Spinal cord (tissue), 9 donors: ENCODE measurements at regions not wholly inside any gene's neighbourhood (a gene's known extent, or its start where the extent isn't known, plus 50 kb on each side); places are given as distances from the start of the nearest gene placed in this dataset.

Experiments used
- DNase-seq, 6 donors: peaks; one replicate each; pipeline versions ENCODE4 v3.0.0 to v3.0.0-alpha.2; 2013 to 2015; ENCODE audit warnings: low spot score in 6 of 6, low read depth in 4 of 6
- H3K27ac ChIP-seq: one replicate; pipeline ENCODE4 v1.5.1; 2013; ENCODE audit warnings: low read depth, low read length, control low read depth
- H3K27me3 ChIP-seq: one replicate; pipeline ENCODE4 v1.6.1; 2013; ENCODE audit warnings: low read length; ENCODE audit not compliant: control insufficient read depth, insufficient read depth
- H3K36me3 ChIP-seq: one replicate; pipeline ENCODE4 v1.6.1; 2013; ENCODE audit warnings: low read length; ENCODE audit not compliant: control insufficient read depth, insufficient read depth
- H3K4me1 ChIP-seq: one replicate; pipeline ENCODE4 v1.6.1; 2013; ENCODE audit warnings: low read length; ENCODE audit not compliant: control insufficient read depth, insufficient read depth
- H3K4me3 ChIP-seq: one replicate; pipeline ENCODE4 v1.5.1; 2013; ENCODE audit warnings: low read depth, low read length, control low read depth
- H3K9me3 ChIP-seq: one replicate; pipeline ENCODE4 v1.6.1; 2013; ENCODE audit warnings: low read length; ENCODE audit not compliant: control insufficient read depth, insufficient read depth
- WGBS: methylation state at CpG from one replicate; pipeline ENCODE4 v1.1.5; 2013; ENCODE audit warnings: missing lambda C conversion rate; ENCODE audit not compliant: insufficient coverage; 5-methylcytosine and 5-hydroxymethylcytosine counted together
- donor health status: healthy.

DNA sequence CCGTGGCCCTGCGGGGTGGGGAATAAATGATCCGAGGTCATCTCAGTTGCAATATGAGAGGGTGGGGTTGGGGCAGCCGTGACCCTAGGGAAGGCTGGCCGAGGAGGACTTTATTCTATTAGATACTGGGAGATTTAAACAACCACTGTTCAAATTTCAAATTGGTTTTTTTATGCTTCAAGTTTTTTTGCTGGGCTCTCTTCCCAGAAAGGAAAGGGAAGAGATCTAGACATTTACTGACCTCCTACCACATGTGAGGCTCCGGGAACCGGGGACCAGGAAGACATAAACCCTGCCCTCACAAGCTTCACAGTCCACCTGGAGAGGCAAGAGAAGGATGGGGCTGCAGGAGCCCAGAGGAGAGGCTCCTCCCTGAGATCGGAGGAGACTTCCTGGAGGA lies 207.3 kb downstream of the FOXD2 start:
- no peaks in the 10 kb centered on the region for H3K36me3 ChIP-seq
- WGBS, result 81% methylated on average over 1 of the region's 8 CpGs
- peak overlapping the region; percentile 79 for H3K27ac ChIP-seq
- H3K9me3 ChIP-seq, result no peaks in the 10 kb centered on the region
- peaks cover 15% of the 10 kb centered on the region for H3K4me1 ChIP-seq
- no peak overlapping the region for H3K4me3 ChIP-seq
- peak in 1 of 6 donors; percentile 26 for DNase-seq
- H3K27me3 ChIP-seq, result no peaks in the 10 kb centered on the region

DNA sequence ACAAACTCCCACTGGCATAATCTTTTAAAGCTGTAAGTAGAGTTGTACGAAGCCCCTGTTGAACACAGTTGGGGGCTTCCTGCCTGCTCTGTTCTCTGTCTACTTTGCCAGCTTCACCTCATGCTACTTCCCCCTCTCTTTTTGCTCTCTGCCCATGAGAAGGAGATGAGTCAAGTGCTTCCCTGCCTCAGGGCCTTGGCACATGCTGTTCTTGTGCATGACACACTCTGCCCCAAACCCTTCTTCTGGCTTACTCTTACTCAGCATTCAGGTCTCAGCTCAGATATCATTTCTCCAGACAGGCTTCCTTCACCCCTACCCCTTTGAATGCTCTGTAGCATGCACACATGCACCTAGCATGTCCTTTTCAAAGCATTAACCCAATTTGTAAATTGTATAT lies 208.8 kb downstream of the FOXD2 start:
- H3K36me3 ChIP-seq, result no peaks in the 10 kb centered on the region
- 80% methylated on average over 1 of the region's 1 CpG for WGBS
- H3K27me3 ChIP-seq, result no peaks in the 10 kb centered on the region
- no peak for DNase-seq
- peaks cover 25% of the 10 kb centered on the region for H3K4me1 ChIP-seq
- H3K4me3 ChIP-seq, result no peak overlapping the region
- H3K27ac ChIP-seq, result no peak overlapping the region
- H3K9me3 ChIP-seq, result no peaks in the 10 kb centered on the region

DNA sequence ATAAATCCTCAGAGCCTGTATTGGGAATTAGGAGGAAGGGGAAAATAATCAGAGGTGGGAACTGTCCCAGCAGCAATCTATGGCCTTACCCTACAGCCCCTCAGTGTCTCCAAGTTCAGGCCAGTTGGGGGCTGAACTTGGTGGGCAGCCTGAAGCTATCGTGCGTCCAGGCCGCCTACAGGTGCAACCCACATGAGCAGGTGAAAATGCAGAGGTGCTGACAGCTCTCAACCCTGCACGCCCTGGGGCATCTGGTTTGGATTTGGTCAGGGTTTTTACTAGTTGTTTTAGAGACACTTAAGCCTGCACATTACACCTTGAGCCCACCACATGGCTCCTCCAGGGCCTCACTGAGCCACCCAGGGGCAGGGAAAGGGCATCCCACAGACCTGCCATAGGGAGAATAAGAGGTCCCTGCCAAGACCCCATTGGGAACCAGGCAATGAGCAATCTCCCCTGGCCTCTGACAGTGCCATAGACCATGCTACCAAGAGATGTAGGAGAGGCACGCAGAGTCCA lies 209.5 kb downstream of the FOXD2 start:
- WGBS, result 88% methylated on average over 4 of the region's 5 CpGs
- no peak overlapping the region for H3K4me3 ChIP-seq
- H3K27ac ChIP-seq, result no peak overlapping the region
- no peaks in the 10 kb centered on the region for H3K9me3 ChIP-seq
- no peaks in the 10 kb centered on the region for H3K36me3 ChIP-seq
- peaks cover 25% of the 10 kb centered on the region for H3K4me1 ChIP-seq
- DNase-seq, result no peak
- H3K27me3 ChIP-seq, result no peaks in the 10 kb centered on the region

DNA sequence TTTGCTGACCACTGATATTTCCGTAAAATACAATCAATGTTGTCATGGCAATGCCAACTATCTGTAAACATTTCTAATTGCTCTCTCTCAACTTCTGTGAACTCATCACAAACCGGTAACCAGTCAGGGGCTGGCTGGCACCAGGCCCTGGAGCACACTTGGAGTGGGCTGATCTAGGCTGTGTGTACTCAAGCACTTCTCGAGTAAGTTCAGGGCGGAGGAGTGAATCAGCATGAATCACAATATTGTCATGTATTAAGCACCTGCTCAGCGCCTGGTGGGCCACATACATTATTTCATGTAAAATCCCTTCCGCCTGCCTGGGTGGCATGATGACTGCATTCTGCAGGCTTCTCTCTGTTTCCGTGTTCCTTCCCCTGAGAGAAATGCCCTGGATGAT lies 212.4 kb downstream of the FOXD2 start:
- 55% methylated on average over 3 of the region's 7 CpGs for WGBS
- DNase-seq, result peak in 2 of 6 donors; percentile 37 to 43
- Histone ChIP-seq H3K36me3 (no peaks in the 10 kb centered on the region), H3K4me3 (no peak overlapping the region), H3K27ac (no peak overlapping the region), H3K4me1 (peaks cover 15% of the 10 kb centered on the region), H3K27me3 (peaks cover 3% of the 10 kb centered on the region), H3K9me3 (no peaks in the 10 kb centered on the region)

DNA sequence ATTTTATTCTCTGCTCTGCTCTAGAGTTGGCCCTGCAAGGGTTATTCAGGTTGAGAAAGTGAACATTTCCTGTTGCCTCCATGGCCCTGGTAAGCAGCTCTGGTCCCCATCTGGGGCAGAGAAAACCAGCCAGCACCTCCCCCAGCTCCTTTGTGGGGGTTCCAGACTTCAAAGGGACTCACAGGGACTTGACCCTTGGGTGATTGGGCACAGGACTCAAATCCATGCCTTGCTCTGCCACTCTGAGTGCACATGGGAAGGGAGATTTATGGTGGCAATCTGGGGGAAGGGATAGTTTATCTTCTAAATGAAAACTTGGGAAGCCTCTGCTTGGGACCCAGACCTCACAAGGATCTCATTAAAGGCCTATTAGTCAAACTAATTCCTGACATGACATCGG lies 212.8 kb downstream of the FOXD2 start:
- Histone ChIP-seq H3K27ac (no peak overlapping the region), H3K36me3 (no peaks in the 10 kb centered on the region), H3K27me3 (peaks cover 3% of the 10 kb centered on the region), H3K4me1 (peaks cover 16% of the 10 kb centered on the region), H3K9me3 (no peaks in the 10 kb centered on the region), H3K4me3 (no peak overlapping the region)
- no CpG with 5 or more reads among the region's 1 CpG for WGBS
- no peak for DNase-seq

DNA sequence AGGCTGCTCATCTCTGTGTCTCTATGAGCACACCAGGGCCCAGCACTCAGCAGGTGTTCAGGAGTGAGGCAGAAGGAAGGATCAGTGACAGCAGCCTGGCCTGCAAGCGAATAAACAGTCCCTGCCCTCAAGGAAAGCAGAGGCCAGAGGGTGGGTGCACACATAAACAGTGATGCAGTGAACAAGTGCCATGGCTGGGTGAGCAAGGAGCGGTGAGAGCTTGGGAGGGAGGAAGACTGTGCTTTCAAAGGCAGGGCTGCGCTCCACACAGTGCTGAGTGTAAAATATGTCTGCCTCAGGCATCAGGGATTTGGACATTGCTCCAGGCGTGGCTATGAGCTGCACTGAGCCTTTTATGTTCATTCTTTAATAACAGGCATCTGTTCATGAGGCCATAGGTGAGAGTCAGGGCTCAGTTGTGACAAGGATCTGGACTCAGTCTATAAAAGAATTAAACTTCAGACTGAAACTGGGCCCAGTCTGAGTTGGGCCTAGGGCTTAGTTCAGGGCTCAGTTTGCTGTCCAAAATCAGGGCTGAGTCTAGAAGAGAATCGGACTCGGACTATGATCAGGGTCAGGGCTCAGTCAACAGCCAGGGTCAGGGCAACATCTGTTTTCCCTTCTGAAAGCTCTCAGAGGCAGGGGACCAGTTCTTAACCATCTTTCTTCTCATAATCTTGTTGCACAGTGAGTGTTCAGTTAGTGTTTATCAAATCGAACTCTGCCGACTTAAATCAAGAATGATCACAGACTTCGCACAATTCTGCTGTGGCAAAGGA lies 213.7 kb downstream of the FOXD2 start:
- no peak for DNase-seq
- H3K4me3 ChIP-seq, result no peak overlapping the region
- H3K27ac ChIP-seq, result no peak overlapping the region
- peaks cover 17% of the 10 kb centered on the region for H3K4me1 ChIP-seq
- peaks cover 3% of the 10 kb centered on the region for H3K27me3 ChIP-seq
- WGBS, result 75% methylated on average over 8 of the region's 9 CpGs
- H3K36me3 ChIP-seq, result no peaks in the 10 kb centered on the region
- no peaks in the 10 kb centered on the region for H3K9me3 ChIP-seq

DNA sequence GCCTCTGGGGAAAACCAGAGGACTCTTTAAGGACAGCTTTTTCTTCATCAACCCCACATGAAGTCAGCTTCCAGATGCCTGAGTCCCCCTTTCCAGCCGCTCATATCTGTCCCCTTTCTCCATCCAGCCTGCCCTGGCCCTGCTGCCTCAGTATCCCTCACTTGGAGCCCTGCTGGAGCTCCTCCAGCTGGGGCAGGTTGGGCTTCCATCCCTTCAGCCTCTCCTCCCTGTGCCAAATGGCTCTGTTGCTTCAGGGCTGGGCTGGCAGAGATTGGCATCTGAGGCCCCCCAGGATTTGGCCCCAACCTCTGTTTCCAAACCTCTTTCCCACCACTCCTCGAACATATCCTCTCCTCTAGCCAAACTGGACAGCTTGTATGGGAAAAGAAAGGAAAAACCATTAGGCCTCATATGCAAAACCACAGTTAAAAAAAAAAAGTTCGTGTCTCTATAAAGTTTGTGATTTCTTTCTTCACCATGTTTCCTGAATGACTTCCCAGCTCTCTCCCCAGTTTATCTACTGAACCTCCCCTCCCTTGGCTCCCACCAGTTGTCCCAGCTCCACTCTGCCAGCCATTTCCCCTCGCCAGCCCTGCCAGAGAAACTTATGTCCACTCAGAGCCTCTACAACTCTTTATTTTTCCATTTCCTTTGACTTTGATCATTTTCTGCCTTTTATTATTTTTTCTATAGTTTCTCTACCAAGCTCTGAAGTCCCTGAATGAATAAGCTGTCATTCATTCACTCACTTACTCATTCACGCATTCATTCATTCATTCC lies 217.9 kb downstream of the FOXD2 start:
- Histone ChIP-seq H3K27ac (no peak overlapping the region), H3K4me3 (no peak overlapping the region), H3K9me3 (no peaks in the 10 kb centered on the region), H3K36me3 (no peaks in the 10 kb centered on the region), H3K27me3 (peaks cover 3% of the 10 kb centered on the region), H3K4me1 (peaks cover 22% of the 10 kb centered on the region)
- DNase-seq, result no peak
- WGBS, result 96% methylated on average over 2 of the region's 5 CpGs

DNA sequence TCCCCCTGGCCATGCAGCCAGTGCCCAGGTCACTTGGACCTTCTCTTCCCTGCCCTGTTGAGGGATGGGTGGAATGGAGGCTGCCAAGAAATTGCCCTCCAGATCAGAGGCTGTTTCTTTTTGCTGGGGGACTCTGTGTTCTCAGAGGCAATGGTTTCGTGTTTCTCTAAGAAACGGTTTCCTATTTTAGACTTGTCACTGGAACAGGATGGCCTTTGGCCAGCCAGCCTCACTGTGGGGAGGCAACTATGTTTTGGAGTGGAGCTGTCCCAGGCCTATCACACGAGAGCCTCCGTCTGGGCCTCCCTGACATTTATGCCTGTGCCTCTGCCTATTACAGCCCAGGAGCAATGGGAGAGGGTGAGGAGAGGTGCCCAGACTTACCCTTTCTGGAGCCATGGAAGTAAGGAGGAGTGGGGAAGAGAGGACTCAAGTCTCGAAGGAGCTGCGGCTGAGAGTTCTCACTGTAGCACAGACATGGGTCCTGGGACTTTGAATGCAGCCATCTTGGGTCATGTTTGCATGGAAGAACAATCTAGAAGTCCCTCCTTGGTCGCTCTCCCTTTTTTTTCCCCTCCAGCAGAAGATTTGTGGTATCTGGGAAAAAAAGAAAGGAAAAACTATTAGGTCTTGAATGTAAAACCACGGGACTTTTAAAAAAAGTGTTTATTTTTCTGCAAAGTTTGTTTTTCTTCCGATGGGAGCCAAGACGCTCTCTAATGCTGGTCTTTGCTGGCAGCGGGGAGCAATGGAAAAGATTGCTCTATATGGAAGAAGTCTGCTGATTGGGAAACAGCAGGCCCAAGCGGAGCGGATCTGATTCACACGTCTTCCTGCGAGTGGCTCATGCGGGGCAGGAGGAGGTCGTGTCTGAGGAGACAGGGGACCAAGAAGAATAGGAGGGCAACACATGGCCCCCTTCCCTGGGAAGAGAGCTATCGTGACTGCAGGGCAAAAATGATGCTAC lies 219.2 kb downstream of the FOXD2 start:
- Histone ChIP-seq H3K4me1 (peaks cover 22% of the 10 kb centered on the region), H3K27me3 (peaks cover 3% of the 10 kb centered on the region), H3K9me3 (no peaks in the 10 kb centered on the region), H3K27ac (peak overlapping the region; percentile 84), H3K36me3 (no peaks in the 10 kb centered on the region), H3K4me3 (no peak overlapping the region)
- DNase-seq, result peak in 1 of 6 donors; percentile 73
- 76% methylated on average over 13 of the region's 18 CpGs for WGBS
